ENCODE measurements at regions not wholly inside any gene's neighbourhood (a gene's known extent, or its start where the extent isn't known, plus 50 kb on each side); places are given as distances from the start of the nearest gene placed in this dataset.
"Not testable (repeated sequence)": the region's sequence is repeated elsewhere in the genome, so short reads cannot be mapped to it uniquely, and the experiment has no call there.

DNA sequence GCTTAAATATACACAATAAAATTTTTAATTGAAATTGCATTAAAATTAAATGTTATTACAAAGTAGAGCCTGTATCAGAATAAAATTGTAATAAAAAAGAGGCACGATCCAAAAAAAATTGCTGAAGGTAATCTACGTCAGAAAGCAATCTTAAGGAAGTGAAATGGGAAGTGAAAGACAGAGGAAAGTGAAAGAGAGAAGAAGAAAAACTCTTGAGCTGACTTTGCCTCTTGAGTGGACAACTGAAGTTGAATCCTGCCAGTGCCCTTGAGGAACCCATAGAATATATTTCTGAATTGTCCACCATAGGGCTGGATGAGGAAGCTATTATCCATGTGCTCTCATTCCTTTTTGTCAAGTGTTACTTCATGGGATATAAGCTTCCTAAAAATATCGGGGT lies 285.1 kb upstream of the STAC start:
- DNase-seq = no peak

DNA sequence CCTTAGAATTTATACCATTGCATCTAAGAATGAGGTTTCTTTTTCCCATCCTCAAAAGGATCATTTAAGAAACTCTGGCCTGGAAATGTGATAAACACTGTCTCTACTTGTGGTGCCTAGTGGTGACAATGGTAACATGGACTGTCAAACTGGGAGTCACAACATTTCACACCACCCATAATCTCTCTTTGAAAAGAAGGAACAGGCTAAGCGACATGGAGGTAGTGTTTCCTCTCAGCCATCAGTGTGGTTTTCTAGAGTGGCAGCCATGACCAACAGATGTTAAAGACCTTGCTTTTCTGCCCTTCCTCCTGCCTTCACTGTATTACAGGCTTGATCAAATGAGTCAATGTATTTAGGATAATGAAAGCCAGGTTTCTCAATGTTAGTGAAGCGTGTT lies 283.1 kb upstream of the STAC start:
- no peak for DNase-seq

GRCh38 chr3:36114353-36114752 lies 266.0 kb upstream of the STAC start:
- DNase-seq = no peak

DNA sequence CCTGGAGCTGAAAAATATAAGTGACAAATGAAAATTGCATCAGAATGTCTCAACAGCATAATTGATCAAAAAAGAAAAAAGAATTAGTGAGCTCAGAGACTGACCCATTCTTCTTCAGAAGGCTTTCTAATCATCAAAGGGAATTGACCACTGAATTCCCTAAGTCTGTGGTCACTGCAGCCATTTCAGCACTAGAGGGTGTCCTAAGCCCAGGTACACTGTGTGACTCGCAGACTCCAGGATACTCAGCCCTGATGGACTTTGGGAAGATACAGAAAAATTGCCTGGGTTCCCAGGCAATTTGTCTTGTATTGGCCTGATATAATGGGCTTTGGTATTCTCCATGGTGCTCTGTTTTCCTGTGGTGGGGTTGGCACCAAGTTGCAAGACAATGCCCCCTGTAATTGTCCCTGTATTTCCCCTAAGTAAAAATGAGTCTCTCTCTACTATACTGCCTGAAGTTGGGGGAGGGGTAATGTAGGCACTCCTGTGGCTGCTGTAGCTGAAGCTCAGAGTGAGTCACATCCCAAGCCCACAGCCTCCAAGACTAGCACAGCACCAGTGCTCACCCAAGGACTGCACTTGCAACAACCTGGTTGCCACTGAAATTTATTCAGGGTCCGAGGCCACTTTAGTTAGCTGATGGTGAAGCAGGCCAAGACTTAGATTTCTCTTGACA lies 256.0 kb upstream of the STAC start:
- DNase-seq = no peak

GRCh38 chr3:36132214-36132613 lies 248.1 kb upstream of the STAC start:
- no peak for DNase-seq

DNA sequence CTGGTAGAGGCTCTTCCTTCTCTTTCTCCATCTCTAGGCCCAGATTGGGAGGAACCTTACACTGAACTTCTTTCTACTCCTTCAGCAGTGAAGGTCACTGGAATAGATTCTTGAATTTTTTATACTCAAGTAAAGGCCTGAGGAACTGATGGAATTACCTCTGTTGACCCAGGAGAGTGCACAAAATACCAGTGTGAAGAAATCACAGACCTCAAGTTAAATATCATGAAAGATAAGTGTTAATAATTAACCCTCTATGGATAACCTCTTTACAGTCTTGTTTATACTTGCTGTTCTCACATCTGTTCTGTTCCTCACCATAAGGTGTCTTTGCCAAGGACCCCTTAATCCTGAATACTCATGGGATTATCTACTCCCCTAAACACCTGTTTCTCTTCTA lies 244.4 kb upstream of the STAC start:
- no peak for DNase-seq

GRCh38 chr3:36142746-36143145 lies 237.6 kb upstream of the STAC start:
- DNase-seq = no peak

DNA sequence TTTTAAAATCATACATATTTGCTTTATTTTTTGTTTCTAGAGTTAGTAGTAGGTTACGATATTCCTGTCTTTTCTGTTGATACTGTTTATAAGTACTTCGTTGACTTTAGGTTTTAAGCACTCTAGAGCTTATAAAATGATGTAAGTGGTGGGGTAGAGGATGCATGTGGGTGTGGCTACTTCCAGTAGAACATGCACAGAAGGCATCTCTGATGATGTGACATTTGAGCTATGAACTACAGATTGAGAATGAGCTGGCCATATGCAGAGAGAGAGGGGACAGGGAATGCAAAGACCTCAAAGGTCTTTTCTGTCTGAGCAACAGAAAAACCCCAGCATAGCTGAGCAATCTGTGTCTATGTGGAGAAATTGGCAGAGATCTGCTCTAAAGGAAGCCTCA lies 233.9 kb upstream of the STAC start:
- no peak for DNase-seq

DNA sequence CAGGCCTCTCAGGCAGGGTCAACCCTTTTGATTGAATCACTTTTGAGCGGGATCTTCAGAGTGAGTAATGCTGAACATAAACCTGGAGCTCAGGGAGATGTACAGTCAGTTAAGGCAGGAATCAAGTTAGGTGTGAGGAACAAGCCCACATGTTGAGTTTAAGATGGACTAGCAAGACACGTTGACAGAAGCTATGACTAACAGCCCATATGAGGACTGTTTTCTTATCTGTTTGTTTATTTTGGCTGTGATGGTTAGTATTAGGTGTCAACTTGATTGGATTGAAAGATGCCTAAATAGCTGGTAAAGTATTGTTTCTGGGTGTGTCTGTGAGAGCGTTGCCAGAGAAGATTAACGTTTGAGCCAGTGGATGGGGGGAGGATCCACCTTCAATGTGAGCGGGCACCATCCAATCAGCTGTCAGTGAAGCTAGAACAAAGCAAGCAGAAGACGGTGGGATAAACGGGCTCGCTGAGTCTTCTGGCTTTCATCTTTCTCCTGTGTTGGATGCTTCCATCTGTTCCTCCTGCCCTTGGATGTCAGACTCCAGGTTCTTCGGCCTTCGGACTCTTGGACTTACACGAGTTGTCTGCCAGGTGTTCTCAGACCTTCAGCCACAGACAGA lies 232.3 kb upstream of the STAC start:
- DNase-seq = no peak

GRCh38 chr3:36149447-36149865 lies 230.8 kb upstream of the STAC start:
- no peak for DNase-seq

- no peak for DNase-seq
These were observed 224.8 kb upstream of the STAC start for GRCh38 chr3:36155515-36155914.

DNA sequence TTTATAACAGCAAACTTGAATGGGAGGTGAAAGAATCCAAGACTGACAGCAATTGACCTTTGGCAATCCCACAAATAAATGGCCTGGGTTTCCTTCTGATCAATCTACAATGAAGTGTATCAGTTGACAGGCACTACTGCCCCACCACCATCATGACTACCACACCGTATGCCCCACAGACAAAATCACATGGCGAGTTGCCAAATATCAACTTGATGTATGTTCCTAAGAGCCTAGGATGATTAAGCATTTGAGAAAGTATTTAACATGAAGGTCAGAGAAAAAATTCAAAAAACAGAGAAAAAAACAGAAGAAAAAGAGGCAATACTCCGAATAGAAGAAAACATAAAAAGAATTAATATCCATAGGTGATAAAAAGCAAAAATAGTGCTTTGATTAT lies 215.9 kb upstream of the STAC start:
- DNase-seq = no peak

DNA sequence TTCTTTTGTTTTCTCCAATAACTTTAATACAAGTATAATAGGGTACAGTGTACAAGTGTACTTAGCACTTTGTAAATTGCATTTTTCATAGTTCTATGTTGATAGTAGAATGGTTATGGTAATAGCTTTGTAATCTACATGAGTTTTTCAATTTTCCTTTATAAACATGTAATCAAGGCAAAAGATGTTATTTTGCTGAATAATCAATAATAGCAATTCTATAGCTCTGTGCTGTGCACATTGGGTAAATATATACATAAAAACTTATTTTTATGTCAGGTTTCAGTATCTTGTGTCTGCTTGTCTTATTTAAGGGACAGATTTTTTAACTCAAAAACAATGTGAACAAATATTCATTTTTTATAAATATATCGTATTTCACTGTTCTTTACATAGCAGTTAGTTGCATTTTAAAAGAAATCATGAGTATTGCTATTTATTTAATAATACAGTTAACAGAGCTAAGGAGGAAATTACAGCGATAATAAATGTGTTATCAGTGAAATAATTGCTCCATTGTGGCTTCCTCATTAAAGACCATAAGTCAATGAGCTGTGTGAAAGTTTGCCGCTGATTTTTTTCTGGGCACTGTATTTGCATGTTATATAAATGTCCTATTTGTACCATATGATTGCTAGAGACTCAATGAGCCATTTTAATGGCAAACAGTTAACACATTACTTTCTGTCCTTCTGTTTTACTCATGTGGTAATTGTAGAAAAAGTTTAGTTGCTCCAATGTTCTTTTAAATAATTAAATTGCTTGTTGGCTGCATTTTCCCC lies 214.6 kb upstream of the STAC start:
- no peak for DNase-seq

GRCh38 chr3:36166477-36166876 lies 213.8 kb upstream of the STAC start:
- DNase-seq = no peak

DNA sequence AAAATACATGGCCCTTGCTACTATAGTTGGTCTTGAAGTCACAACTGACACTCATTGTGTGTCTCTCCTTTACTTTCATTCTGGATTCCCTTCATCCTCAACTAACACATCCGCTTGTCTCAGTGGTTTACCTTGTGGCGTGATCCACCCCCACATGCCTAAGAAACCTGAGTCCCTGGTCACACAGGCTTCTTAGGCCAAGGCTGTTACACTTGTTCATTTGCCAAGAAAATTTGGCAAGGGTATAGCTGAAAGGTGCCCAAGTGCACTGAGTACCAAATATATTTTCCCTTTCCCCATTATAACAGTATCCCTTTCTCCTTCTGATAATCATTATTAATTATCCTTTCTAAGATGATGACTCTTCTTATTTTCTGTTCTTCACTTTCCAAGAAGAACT lies 207.6 kb upstream of the STAC start:
- no peak for DNase-seq

GRCh38 chr3:36175113-36175812 lies 205.0 kb upstream of the STAC start:
- DNase-seq = no peak

GRCh38 chr3:36175916-36176461 lies 204.3 kb upstream of the STAC start:
- no peak for DNase-seq

GRCh38 chr3:36178018-36178417 lies 202.3 kb upstream of the STAC start:
- DNase-seq = no peak

GRCh38 chr3:36182024-36182423 lies 198.3 kb upstream of the STAC start:
- DNase-seq = no peak

GRCh38 chr3:36187197-36187596 lies 193.1 kb upstream of the STAC start:
- not testable (repeated sequence) for DNase-seq

DNA sequence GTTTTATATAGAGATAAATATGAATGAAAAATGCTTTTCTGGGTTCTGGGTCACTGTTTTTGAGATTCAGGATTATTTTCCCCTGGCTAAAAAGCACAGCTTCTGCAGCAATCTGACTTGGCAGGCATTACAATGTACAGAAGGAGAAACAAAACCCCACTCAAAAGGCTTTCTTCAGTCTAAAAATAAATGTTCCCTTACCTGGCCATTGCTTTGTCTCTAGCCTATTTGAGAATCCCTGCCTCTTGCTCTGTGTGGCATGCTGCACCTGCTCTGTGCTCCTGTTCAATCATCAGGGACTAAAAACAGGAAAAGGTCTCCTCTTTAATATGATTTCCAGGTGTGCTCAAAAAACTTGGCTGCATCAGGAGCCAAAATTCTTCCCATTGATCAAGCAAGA lies 187.4 kb upstream of the STAC start:
- no peak for DNase-seq

- no peak for DNase-seq
These were observed 186.9 kb upstream of the STAC start for GRCh38 chr3:36193448-36193847.

GRCh38 chr3:36196058-36196457 lies 184.2 kb upstream of the STAC start:
- DNase-seq = no peak
